Activated CD4-positive, alpha-beta T cell treated with anti-CD3 and anti-CD28 coated beads for 4 hours (primary cell): ENCODE measurements at regions not wholly inside any gene's neighbourhood (a gene's known extent, or its start where the extent isn't known, plus 50 kb on each side); places are given as distances from the start of the nearest gene placed in this dataset.

ENCODE experiments used
- DNase-seq, 2 donors: peaks; one replicate each; pipeline ENCODE4 v3.0.0-alpha.2; 2020

DNA sequence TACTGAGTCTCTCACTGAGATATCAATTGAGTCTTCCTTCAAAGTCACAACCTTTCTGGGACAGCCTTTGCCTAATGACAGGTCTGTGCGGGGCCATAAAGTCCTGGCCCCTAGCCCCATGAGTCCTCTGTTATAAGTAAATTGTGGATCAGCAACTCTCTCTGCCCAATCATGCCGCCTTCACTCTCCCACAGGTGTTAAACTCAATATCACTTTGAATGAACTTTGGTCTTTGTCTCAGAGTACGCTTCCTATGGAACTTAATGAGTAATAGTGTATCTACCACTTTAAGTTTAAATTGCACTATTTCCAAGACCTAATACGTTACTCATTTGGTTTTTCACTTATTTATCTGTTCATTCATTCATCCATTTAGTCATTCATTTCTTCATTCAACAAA lies 826.4 kb downstream of the TUSC7 start:
- no peak for DNase-seq

DNA sequence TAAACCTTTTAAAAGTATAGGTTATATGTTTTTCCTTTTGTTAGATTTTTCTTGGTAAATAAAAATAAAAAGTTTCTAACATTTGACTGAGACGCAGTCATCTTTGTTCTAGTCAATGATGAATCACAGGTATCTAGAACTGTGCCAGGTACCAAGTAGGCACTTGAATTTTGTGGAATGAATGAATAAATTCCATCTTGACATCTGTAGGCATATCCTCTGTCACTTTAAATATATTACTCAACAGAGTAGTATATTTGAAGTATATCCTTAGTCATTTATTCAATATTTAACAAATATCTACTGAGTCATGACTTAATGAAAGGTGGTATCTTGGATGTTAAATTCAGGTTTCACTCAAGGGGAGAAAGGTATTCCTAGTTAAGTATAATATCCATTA lies 828.4 kb downstream of the TUSC7 start:
- no peak for DNase-seq

DNA sequence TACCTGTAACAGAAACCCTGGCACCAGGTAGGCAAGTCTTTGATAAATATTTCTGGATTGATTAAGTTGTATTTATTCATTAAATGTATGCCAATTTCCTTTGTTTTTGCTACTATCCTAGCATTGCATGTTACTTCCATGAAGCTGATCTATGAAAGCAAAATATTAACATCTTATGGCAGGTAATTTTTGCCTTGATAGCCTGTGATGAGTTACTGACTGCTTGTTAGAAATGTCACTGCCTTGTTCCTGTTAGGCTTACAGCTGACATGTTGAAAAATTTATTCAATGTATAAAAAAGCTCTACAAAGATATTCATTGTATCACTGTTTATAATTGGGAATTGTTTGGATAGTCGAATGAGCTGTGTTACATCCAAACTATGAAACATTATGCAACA lies 830.1 kb downstream of the TUSC7 start:
- DNase-seq: no peak

DNA sequence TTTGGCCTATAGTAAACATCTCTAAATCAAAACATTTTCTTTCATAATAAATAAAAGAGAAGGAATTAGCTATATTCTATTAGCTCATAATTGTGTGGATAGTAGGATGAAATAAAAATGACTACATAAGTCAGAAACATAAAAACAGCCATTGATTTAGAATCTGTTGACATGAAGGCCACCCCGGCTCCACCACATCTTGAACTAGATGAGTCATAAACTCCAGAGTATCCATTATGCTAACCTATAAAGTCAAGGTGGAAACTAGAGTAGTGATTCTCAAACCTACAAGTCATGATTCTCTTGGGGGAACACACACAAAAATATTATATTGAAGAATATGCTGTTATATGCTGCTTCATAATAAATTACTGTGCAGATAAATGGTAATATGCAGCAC lies 831.0 kb downstream of the TUSC7 start:
- DNase-seq: no peak

DNA sequence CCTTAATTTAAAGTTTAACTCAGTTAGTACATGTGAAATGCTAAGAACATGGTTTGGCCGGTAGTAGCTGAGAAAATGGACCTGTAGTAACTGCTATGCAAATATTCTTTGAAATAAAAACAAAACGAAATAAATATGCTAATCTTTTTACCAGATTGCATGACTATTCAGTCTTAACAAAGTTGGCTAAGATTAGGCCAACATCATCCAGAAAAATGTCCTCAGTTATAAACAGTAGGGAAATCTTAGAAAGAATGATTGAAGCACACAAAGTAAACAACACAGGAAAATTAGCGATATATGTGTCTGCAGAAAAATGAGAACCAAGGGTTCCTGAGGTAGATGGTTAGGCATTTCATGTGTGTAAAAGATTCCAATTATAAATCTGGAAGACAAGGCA lies 832.1 kb downstream of the TUSC7 start:
- no peak for DNase-seq

DNA sequence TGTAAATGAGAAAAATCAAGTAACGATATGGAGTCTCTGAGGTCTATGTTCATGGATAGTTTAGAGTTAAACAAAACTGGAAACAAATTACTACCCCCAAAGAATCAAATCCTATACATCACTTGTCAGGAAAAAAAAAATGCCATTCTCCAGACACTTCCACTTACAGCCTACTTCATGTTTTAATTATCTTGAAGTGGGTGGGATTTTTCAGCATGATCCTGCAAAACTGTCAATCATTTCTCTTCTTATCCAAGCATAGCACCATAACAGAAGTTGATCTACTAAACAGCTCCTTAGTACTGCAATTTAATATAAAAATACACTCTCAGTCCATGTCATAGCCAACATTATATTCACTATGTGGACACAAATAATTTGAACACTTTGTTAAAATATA lies 833.9 kb downstream of the TUSC7 start:
- DNase-seq: no peak

DNA sequence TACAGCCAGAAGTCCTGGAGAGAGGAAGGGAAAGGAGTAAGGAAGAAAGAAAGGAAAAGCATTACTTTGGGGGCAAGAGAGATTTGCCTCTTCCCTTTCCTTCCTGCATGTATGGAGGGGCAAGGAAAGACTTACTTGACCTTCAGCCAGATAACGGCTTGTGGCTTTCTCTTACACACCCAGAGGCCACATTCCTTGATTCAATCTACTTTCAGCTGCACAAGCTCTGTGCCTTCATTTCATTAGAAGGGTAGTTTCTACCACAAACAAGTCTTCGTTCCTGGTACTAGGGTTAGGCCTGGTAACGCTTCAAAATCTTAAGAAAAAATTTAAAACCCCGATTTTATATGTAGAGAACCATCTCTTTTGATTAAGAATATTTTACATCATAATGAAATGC lies 835.9 kb downstream of the TUSC7 start:
- no peak for DNase-seq

DNA sequence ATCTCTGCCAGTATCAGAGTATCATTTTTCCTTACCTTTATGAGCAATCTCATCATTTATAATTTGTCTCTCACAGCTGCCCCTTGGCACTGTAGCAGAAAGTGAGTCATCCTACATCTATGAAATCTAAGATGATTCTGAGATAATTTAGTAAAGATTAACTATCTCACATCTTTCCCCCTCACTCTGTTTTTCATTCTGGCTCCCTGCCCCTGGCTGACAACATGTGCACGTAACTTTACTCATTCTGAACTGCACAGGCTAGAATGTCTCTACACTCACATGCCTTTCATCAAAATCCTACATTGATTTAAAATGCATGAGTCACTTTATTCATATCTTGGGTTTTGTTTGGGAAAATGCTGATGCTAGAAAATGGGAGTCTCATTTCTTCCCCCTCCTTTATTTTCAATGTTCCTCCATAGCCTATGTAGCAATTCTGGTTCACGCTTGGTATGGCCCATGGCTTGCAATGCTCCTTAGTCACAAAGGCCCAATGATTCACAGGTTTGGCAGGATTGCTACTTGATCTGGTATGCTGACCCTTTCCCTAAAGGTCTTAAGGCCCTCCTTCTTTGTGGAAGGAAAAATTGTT lies 838.5 kb downstream of the TUSC7 start:
- no peak for DNase-seq

DNA sequence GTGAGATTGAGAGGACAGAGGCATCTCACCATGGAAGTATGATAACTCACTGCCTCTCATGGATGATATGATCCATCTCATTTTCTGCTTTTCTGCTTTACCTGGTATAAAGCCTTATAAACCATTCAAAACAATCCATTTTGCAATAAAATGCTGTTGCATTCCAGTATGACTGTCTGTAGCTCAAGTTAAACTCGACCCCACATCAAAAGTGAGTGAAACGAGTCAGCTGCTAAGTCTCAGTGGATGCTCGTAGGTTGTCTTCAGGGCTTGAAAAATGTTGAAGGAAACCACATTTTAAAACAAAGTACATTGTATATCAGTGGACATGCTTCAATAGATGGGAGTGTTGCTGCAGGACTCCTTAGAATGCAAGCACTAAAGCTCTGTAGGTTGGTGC lies 839.0 kb downstream of the TUSC7 start:
- no peak for DNase-seq

DNA sequence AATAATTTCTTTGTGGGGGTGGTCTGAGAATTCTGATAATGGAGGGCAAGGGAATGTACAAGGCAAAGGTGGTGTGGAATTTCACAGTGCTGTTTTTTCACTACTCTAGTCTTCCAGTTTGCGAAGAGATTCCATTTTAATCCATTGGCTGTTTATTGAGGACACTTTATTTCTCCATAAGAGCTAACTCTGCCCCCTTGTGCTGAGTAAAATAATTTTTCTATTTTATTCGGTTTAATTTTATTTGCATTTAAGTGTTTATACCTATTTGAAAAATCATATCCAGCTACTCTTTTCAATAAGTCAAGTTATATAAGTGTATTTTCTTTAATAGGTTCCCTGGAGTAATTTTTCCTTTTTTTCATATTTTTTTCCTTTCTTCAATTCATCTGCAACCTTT lies 840.1 kb downstream of the TUSC7 start:
- DNase-seq: no peak

DNA sequence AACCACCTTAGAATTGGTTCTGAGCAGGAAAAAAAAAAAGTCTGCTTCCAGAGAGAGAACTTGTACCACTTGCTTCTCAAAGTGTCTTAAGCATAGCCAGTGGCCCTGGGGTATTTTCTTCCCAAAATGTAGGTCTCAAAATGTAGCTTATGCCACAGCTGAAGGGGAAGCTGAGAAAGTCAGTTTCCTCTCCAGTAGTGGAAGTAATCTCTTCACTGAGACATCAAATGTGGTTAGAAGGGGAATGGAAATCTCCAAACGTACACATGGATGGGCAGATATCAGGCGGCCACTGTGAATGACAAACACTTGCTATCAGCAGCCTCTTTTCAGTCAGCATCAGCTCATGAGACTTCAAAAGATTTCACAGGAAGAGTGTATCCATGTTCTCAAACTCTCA lies 841.2 kb downstream of the TUSC7 start:
- DNase-seq: no peak

DNA sequence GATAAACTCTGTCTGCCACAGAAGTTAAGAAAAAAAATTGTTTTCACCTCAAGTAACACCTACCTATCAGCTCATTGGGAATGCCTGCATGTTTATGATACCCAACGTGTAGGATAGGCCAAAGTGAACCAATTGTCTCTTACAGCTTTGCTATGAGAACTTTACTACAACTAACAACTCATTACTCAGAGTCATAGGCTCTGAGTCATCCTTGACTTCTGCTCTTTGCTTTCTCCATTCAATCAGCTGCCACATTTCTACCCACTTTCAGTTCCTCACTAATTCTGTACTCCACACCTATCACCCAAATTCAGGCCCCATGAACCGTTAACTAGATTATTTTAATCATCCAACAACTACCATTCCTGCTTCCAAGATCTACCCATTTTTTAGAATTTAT lies 843.9 kb downstream of the TUSC7 start:
- DNase-seq: no peak

DNA sequence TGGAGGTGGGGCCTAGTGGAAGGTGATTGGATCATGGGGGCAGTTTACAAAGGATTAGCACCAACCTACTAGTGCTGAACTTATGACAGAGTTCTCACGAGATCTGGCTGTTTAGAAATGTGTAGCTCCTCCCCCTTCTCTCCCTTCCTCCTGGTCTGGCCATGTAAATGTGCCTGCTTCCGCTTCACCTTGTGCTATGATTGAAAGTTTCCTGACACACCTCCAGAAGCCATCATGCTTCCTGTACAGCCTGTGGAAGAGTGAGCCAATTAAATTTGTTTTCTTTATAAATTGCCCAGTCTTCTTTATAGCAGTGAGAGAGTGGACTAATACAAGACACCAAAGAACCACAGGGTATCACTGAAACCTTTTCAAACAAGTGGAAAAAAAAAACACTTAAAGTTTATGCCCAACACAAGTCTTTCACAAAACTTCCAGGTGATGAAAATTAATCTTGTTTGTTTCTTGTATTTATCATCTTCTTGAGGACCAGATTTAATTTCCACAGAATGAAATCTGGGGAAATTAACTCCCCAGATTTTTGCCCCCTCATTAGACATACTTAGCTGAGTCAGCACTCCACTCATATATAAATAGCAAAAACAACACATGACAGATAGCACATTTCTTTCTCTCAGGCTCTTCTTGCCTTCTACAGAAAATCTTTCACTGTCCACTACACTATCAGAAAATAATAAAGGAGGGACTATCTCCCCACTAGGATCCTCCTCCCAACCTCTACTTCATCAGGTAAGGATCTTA lies 847.2 kb downstream of the TUSC7 start:
- DNase-seq: no peak

DNA sequence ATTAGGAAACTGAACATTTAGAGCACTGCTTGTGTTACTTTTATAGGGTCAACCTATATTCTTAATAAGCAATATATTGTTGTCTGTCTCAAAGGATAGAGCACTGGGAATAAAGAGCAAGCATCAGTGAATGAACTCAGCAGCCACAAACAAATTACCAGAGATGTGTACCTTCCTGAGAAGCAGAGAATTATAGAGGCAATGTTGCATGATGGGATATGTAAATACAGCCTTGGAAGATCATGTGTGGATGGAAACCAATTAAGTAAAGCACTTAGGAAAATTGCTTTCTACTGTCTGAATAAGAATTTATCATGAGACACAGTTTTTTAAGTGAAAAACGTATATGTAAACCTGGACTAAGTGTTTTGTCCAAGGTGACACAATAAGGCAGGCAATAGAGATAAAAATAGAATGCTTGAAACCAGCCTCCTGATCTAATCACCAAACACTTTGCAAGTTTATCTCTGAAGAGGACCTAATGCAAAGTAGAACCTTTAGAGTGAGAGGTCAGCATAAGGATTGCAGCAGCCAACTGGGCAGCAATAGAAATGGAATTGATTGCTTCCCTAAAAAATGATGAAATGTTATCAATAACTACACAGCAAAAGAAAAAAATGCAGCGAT lies 848.0 kb downstream of the TUSC7 start:
- no peak for DNase-seq

DNA sequence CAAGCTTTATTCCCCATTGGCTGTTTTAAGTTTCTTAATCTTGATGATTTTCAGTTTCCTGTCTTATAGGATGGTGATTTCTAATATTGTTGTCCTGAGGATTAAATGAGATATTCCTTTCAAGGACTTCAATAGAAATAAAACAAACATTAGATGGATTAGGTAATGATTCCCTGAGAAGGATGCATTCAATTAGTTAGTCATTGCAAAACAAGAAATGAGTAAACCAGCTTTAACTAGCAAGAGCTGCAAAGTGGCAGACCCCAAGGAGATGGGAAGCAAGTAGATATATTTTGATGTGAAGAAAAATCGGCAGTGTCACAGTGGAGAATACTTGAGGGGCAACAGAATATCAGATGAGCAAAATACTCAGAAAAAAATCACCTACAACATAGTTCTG lies 849.1 kb downstream of the TUSC7 start:
- no peak for DNase-seq

DNA sequence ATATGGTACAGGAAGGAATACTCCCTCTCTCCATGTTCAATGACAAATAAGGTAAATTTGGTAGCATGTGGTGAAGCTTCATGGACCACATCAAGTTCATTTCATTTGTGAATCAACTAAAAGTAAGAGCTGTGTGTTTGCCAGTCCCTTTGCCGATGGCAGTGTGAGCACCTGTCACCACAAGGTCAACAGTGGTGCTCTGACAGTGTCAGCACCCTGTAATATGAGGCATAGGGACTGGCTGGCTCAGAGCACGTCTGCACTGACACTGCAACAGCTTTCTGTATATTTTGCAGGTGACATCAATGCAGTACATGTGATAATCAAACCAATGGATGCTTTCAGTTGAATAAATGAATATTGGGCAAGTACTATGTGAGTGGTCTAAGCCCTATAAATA lies 852.4 kb downstream of the TUSC7 start:
- no peak for DNase-seq

DNA sequence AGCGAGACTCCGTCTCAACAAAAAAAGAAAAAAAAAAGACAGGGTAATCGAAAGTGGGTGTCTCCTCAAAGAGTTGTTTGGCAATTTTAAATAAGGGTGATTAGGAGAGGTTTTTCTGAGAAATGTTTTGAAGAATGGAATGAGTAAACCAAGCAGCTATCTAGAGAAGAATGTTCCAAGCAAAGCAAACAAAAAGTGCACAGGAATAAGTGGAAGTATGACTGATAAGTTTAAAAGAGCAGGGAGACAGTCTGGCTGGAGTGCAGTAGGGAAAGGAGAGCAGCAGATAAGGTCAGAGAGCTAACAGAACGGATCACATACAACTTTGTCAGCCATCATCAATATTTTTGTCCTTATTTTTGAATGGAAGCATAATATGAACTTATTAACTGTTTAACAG lies 853.5 kb downstream of the TUSC7 start:
- DNase-seq: no peak

DNA sequence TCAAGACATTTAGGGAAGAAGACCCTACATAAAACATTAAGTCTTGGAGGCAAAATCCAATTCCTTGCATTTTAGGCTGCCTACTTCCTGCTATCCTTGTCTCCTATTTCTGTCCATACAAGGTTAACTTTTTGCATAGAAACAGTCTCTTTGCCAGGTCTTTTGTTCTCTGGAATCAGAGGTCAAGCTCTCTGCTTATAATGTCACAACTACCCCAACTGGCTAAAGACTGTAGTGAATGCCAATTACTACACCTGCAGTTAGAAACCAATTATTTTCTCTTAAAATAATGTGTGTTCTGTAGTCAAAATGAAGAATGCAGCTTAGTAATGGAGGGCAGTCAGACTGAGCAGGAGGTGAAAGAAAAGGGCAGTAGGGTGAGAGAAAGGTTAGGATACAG lies 856.2 kb downstream of the TUSC7 start:
- no peak for DNase-seq

DNA sequence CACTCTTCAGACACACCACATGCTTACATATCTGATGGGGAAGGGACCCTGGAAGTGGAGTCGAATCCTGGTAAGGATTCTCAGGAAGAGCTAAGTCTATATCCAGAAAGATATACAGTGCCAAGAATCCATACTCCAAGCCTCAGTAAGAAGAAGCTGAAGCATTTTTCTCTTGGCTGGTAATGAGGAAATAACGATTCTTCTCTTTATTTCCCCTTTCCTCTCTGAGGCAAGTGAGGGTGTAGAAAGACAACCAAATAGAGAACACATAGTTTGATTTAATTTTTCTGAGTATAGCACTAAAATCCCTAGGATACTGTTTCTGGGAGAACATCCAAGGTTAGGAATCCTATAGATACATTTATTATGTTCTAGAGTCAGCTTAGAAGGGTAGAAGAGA lies 857.3 kb downstream of the TUSC7 start:
- DNase-seq: no peak

DNA sequence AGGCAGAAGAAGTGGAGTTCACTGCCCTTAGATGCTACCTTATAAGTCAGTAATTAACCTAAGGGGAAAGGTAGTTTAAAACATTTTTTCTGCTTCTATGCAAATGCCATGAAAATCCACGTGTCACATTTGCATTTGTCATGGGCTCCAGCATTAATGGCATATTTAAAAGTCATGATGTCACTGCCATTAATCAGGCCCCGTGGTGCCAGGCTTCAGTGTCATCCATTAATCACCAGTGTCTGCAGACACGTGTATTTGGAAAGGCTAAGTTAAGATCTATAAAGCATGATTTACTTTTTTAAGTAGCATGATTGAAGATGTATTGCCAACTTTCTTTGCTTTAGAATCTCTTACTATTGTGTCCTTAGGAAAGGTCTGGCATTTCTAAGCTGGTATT lies 857.8 kb downstream of the TUSC7 start:
- no peak for DNase-seq

DNA sequence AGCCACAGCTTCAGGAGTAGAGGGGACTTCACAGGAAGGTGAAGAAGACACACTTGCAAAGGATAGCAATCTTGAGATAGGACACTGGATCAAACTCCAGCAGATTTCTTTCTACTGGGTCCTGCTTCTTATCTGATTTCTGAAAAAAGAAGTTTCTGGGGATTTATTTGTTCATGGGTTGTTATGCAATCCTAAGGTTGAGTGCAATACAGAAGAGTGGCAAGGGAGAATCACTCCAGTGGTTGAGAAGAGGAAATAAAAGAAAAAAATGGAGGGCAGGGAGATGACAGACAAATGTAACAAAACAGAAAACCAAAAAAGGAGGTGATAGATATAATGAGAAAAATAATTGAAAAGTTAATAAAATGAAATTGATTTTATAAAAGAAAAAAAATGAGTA lies 858.3 kb downstream of the TUSC7 start:
- DNase-seq: no peak

DNA sequence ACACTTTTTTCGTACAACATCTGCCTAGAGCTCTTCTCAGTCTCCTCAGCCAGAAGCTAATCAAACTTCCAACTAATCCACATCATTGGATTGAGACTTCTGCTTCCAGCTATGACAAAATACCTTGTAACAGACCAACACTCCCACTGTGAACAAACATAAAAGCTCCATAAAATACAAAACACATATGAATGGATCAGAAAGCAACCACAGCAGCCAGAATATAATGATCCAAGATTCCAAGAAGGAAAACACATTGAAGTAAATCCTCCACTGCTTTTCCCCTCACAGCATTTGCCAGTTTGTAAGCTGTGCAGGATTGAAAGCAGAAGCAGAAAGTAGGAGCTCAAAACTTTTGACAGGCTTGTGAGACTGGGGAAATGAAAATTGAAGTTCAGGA lies 863.2 kb downstream of the TUSC7 start:
- DNase-seq: no peak

DNA sequence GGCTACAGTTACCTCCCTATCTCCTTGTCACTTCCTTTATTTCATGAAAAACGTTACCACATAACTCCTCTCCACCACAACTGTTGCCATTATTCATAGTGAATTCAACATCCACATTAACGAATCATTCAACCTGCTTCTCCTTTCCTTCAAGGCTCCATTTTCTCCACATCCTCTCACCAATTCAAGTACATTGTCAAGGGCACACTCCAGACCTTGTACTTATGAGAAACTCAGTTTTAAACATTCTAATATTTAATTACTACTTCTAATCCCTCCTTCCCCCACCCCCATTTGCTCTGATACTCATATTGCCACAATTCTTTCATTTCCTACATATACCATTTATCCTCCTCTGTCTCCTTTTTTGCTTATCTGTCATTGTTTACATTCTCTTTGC lies 871.2 kb downstream of the TUSC7 start:
- no peak for DNase-seq

DNA sequence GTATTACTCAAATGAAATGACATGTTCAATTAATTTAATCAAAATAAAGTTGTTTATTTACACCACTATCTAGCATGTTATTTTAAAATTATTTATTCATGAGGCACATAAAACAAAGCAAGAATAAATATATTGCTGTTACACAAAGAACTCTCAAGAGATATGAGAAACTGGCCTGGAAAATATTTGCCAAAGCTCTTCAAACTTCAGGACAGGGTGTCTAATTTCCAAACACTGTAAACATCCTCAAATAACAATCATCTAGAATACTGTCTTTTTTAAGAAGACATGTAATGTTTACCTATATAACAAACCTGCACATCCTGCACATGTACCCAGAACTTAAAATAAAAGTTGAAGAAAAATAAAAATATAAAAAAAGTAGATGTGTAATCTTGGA lies 876.6 kb downstream of the TUSC7 start:
- DNase-seq: no peak

DNA sequence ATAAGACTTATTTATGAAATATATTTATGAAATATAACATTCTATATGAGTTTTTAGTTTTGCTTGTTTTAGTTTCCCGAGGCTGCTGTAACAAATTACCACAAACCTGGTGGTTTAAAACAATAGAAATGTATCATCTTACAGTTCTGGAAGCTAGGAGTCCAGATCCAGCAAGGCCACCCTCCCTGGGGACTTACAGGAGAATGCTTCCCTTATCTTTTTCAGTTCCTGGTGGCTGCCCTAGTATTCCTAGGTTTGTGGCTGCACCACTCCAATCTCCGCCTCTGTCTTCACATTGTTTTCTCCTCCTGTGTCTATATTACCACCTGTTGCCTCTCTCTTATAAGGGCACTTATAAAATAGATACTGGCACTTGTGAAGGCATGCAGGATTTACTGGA lies 877.8 kb downstream of the TUSC7 start:
- DNase-seq: no peak
